ENCODE measurements at regions not wholly inside any gene's neighbourhood (a gene's known extent, or its start where the extent isn't known, plus 50 kb on each side); places are given as distances from the start of the nearest gene placed in this dataset.

- Histone ChIP-seq H4K20me1 (ENCODE audit: low read depth, low read length) (no peaks in the 10 kb centered on the region), H3K27me3 (ENCODE audit: low read length) (no peaks in the 10 kb centered on the region), H3K4me2 (ENCODE audit: low read depth, low read length, poor library complexity, severe bottlenecking) (no peak overlapping the region), H3K9me3 (ENCODE audit: insufficient read depth, low read length) (no peaks in the 10 kb centered on the region), H3K9ac (ENCODE audit: low read length) (no peak overlapping the region), H3K27ac (ENCODE audit: low read depth, low read length) (no peak overlapping the region), H2AFZ (ENCODE audit: low read depth, low read length, severe bottlenecking) (no peak overlapping the region), H3F3A (ENCODE audit: insufficient read depth) (no peaks in the 10 kb centered on the region), H3K79me2 (ENCODE audit: insufficient read depth, low read length) (no peaks in the 10 kb centered on the region), H3K9me2 (replicated peaks; ENCODE audit: insufficient read depth, low read length) (no peaks in the 10 kb centered on the region), H3K4me3 (ENCODE audit: insufficient read depth, low read length, poor library complexity, severe bottlenecking) (no peak overlapping the region), H3K36me3 (ENCODE audit: low read length) (no peaks in the 10 kb centered on the region)
- TF ChIP-seq CTCF (IDR thresholded peaks at IDR 0.05; ENCODE audit: insufficient read depth, low read length, poor library complexity, severe bottlenecking) (no peak), EZH2phosphoT487 (conservative IDR thresholded peaks at IDR 0.05; ENCODE audit: low read length) (no peak)
These were observed 165.0 kb upstream of the TAB2 start for GRCh38 chr6:149152521-149152920.

GRCh38 chr6:149153100-149153499, 164.4 kb upstream of the TAB2 start:
- Histone ChIP-seq H3K4me3 (ENCODE audit: insufficient read depth, low read length, poor library complexity, severe bottlenecking) (no peak overlapping the region), H3K27me3 (ENCODE audit: low read length) (no peaks in the 10 kb centered on the region), H3K79me2 (ENCODE audit: insufficient read depth, low read length) (no peaks in the 10 kb centered on the region), H3K36me3 (ENCODE audit: low read length) (no peaks in the 10 kb centered on the region), H3K9ac (ENCODE audit: low read length) (no peak overlapping the region), H3K9me3 (ENCODE audit: insufficient read depth, low read length) (no peaks in the 10 kb centered on the region), H4K20me1 (ENCODE audit: low read depth, low read length) (no peaks in the 10 kb centered on the region), H3K27ac (ENCODE audit: low read depth, low read length) (no peak overlapping the region), H3K9me2 (replicated peaks; ENCODE audit: insufficient read depth, low read length) (no peaks in the 10 kb centered on the region), H3F3A (ENCODE audit: insufficient read depth) (no peaks in the 10 kb centered on the region), H2AFZ (ENCODE audit: low read depth, low read length, severe bottlenecking) (no peak overlapping the region), H3K4me2 (ENCODE audit: low read depth, low read length, poor library complexity, severe bottlenecking) (no peak overlapping the region)
- TF ChIP-seq EZH2phosphoT487 (conservative IDR thresholded peaks at IDR 0.05; ENCODE audit: low read length) (no peak), CTCF (IDR thresholded peaks at IDR 0.05; ENCODE audit: insufficient read depth, low read length, poor library complexity, severe bottlenecking) (no peak)

- Histone ChIP-seq H3K9me2 (replicated peaks; ENCODE audit: insufficient read depth, low read length) (no peaks in the 10 kb centered on the region), H3K27ac (ENCODE audit: low read depth, low read length) (no peak overlapping the region), H3F3A (ENCODE audit: insufficient read depth) (no peaks in the 10 kb centered on the region), H3K79me2 (ENCODE audit: insufficient read depth, low read length) (no peaks in the 10 kb centered on the region), H2AFZ (ENCODE audit: low read depth, low read length, severe bottlenecking) (no peak overlapping the region), H3K4me2 (ENCODE audit: low read depth, low read length, poor library complexity, severe bottlenecking) (no peak overlapping the region), H3K9me3 (ENCODE audit: insufficient read depth, low read length) (no peaks in the 10 kb centered on the region), H3K36me3 (ENCODE audit: low read length) (no peaks in the 10 kb centered on the region), H3K4me3 (ENCODE audit: insufficient read depth, low read length, poor library complexity, severe bottlenecking) (no peak overlapping the region), H3K27me3 (ENCODE audit: low read length) (no peaks in the 10 kb centered on the region), H4K20me1 (ENCODE audit: low read depth, low read length) (no peaks in the 10 kb centered on the region), H3K9ac (ENCODE audit: low read length) (no peak overlapping the region)
- TF ChIP-seq CTCF (IDR thresholded peaks at IDR 0.05; ENCODE audit: insufficient read depth, low read length, poor library complexity, severe bottlenecking) = no peak
- no peak for TF ChIP-seq EZH2phosphoT487 (conservative IDR thresholded peaks at IDR 0.05; ENCODE audit: low read length)
These were observed 163.8 kb upstream of the TAB2 start for GRCh38 chr6:149153693-149154092.

Measured in SU-DHL-6 (cell line).